GM18519 (cell line): ENCODE measurements at regions not wholly inside any gene's neighbourhood (a gene's known extent, or its start where the extent isn't known, plus 50 kb on each side); places are given as distances from the start of the nearest gene placed in this dataset.

Experiments used
- ATAC-seq: cut with Tn5 transposase; IDR thresholded peaks from one replicate; pipeline ENCODE4 v1.9.1; 2021; ENCODE audit warnings: mild to moderate bottlenecking, moderate library complexity; ENCODE audit not compliant: unreplicated experiment, low FRiP score

DNA sequence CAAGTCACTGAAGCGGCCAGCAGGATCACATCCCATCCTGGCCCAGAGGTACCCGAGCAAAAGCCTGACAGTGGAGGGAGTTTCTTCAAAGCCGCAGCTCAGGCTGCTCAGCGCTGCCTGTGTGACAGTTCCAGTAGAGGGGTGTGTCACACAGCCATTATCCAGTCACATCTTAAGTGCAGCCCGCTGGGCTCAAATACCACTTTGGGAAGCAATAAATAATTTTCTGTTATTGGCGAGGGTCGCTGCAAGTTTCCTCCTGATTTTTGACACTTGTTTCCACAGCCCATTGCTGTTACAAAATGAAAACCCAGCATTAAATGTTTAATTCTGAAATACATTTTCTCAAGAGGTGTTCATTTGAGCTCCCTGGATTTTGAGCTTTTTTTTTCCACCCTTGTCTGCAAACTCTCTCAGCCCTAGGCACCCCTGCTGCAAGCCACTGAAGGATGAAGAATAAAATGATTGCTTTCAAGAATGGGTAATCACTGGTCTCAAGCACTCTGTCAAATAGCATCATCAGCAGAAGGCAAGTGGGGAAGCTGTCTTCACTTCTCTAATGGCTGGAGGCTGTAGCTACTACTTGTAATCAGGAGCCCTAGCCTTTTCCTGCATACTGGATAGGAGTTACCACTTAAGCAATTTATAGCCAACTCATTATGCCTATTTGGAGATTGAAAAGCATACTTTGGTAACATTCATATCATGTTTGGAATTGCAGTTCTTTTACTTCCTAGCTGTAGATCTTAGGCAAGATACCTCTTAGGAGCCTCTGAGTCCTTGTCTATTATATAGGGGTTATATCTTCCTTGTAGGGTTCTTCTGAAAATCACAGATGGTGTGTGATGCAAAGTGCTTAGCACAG is 373.7 kb downstream of the METTL15 start:
- no peak for ATAC-seq

DNA sequence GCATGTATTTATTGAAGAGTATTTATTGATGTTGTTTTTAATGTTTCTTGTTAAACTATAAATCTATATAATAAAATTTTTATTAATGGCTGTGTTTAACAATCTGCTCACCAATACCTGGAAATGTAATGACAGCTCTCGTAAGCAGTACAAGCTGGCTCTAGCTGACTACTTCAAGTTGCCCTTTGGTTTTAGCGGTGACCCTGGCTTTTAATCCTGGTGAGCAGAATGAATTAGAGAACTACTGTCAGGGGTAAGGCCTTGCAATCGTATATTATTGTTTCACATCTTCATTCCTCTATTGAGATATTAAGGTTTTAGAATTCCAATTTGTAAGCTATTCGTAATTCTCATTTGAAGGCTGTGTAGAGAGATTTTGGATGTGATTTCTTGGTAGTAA is 372.2 kb downstream of the METTL15 start:
- no peak for ATAC-seq

DNA sequence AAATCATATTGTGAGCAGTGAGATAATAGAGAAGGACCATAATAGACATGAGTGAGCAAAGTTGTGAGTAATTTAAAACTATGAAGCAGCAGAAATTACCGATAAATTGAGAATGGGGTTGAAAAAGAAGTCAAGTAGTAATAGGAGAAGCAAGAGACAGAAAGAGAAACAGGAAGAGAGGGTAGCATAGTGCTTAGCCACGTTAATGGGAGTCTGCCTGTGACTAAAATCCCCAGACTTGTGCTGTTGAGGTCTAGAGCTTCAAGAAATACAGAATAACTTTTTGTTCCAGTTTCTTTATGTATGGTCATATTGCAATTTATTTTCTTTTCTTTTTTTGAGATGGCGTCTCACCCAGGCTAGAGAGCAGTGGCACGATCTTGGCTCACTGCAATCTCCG is 368.7 kb downstream of the METTL15 start:
- no peak for ATAC-seq

DNA sequence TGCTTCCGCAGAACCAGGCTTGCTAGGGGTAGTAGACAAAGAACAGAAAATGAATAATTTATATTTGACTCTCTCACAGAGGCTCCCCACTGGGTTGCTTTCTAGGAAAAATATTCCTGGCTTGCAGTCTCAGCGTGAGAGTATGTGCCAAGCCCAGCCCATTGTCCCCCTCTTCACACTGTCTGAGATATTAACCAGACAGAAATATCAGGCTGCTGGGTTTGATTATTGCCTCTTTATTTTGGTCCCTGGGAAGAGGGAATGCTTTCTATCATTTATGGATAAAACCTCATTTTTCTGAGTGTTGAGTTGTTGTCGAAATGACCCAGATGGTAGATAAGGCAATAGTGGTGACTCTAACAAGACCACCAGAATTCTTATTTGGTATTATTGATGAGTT is 367.9 kb downstream of the METTL15 start:
- no peak for ATAC-seq

DNA sequence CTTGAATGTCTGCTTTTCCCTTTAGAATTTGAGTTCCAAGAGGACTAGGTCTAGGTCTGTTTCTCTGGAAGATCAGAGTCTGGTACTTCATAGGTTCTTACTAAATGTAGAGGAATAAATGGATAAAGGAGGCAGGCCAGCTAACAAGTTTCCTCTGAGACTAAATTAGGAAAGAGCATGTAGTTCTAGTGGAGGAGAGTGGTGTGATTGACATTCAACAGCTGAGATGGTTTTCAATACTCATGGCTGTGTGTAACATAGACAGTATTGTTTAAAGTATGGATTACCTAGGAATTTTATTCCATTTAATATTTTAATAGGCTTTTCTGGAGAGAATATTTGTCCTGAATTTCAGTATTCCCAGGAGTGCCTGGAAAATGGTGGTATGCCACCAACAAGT is 364.7 kb downstream of the METTL15 start:
- ATAC-seq, result no peak

DNA sequence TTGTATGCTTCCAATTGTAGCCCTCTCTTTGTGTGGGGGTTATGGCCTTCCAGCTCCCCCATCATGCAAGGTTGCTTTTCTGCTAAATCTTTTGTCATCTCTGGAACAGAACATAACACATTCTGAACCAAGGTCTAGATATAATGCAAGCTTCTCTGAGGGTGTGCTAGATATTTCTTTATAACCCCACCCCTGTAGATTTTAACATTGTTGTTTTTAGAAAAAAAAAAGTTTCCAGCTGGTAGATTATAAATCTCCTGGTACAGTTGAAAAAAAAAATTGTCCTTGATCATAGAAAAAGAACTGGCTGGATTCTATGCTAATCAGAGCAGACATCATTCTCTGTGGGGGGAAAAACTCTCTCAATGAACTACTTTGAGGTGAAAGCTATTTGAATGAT is 363.3 kb downstream of the METTL15 start:
- no peak for ATAC-seq

DNA sequence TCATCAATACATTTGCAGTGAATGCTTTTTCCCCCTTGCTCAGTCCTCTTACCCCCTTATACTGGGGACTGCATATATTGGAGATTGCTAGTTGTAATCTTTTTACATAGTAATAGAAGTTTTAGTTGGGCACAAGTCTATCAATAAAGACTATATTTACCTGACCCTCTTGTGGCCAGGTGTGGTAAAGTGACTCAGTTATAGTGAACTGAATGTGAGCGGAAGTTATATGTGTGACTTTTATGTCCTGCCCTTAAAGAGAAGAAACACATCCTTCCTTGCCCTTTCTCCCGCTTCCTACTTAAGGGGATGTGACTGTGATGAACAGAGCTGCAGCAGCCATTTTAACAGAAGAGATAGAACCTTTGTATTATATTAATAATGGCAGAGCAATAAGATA is 362.0 kb downstream of the METTL15 start:
- ATAC-seq, result no peak

DNA sequence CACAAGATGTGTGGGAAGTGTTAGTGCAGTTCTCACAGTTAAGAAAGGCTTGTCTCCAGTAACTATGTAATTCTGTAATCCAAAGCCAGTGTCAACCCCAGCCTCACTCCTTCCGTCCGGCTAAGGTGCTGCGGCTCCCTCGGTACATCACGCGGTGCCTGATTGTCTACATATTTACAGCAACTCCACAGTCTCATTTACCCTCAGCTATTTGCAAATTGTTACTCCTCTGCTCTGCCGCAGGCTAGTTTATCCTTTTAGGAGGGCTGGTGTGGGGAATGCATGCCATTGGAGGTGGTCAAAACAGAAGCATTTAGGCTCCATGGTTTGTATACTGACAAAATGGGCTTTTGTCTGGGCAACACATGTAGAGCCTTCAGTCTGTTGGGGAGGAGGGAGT is 358.3 kb downstream of the METTL15 start:
- no peak for ATAC-seq

DNA sequence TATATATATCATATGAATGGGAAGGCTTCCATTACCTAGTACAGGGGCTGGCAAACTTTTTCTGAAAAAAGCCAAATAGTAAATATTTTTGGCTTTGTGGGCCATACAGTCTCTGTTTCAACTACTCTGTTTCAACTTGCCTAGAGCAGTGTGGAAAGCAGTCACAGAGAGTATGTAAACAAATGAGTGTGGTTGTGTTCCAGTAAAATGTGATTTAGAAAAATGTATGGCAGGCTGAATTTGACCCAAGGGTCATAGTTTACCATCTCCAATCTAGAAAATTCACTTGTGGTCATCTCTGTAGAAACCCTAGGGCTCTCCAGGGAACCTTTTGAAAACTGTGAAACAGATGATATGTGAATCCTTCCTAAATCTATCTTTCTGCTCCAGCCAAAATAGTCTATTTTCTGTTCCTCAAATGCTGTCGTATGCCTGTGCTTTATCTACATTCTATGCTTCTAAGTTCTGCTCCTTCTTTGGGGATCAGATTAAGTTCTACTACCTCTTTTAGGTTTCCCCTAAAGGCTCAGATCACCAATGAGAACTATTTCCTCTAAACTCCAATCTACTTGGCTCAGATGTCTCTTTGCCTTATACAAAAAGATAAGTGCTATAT is 356.2 kb downstream of the METTL15 start:
- no peak for ATAC-seq

DNA sequence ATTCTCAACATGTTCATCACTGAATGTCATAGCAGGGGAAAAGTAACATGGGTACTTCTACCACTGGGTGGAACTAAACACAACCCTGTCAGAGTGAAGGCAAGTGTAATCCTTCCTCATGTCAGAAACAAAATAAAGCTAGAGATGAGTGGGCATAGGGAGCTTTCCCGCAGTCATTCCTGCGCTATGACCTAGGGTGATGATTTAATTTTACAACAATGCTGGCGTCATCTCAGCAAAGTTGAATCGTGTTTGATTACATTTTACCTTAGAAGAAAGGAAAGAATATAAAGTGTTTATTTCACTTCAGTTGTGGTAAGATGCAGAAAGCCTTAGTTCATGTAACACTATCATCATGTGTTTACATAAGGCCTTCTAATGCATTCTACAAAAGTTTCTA is 355.6 kb downstream of the METTL15 start:
- ATAC-seq, result no peak

DNA sequence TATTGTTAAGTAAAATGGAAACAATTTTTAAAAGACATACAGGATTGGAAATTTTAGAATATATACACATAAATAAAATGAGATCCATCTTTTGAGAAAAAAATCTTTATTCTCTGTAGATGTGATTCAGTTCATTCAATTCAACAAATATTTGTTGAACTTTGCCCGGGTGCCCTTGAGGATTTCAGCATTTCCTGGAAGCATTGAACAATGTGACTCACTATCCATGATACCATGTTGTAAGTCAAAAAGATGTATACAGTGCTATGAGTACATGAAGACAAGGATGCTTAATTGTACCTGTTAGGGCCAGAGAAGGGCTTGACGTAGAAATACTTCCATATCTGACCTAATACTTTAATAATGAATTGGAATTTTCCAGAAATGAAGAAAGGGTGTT is 353.7 kb downstream of the METTL15 start:
- no peak for ATAC-seq

DNA sequence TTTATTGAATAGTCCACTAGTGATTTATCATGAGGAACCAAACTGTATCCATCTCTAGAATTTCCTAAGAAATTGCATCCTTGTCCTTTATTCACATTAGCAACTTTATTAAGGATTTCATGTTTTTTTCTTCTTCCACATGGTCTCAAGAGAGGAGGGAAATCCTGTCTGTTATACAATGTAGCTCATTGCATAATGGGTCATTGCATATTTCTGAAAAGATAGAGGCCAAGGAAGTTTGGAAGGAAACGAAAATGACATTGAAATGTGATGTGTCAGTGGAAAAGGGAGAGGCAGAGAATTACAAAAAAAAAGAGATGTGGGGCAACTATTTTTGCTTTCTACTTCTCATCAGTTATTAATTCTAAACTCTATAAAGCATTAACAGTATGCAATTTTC is 353.1 kb downstream of the METTL15 start:
- ATAC-seq, result no peak

DNA sequence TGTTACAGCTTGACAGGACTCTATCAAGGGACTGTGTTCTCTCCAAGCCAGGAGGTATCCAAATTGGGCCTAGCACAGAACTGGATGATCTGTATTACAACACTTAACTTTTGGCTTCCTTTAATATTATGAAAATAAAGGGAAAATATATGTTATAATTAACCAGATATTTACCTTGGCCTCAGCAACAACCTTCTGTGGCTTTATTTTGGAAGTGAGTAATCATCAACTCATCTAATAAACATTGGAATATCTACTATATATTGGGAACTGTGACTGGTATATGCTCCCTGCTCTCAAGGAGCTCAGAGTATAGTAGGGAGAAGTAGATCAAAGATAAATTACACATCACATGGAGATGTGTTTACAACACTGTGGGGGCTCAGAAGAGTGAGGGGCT is 352.2 kb downstream of the METTL15 start:
- ATAC-seq, result no peak

DNA sequence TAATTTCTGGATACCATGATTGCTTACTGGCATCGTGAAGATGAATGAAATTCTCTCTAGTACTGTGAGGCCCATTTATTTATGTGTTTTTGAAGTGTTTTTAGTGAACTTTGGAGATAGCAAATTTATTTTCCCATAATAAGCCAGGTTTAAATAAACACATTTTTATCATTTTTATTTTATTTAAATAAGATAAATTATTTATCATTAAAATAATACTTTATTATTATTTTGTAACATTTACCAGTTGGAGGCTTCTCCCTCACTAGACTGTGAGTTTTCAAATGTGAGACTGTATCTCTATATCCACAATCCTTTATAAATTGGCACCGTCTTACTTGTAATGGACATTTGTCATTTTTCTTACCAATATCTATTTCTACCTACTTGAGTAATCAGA is 351.7 kb downstream of the METTL15 start:
- no peak for ATAC-seq

DNA sequence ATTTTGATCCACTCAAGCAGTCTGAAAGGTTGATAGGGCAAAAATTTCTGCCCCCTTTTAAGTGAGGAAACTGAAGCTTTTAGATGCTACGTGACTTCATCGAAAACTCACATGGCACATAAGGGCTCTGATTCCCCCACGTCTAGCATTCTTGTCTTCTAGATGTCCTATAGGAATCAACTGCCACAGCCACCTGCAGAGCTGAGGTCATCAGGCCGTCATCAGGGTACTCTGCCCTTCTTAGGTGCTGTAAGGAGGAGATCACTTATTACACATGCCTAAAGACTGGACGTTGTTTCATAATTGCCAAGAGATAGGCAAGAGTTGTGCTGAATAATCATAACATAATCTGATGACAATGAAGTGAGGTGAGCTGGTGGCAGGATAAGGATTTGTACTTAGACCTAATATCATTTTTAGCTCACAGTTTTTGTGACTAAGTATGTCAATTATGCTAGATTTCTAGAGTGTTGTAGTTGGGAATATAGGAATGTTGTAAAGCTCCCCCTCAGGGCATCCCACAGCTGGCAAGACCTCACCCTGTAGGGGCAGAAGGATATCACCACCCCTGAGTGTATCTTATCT is 349.4 kb downstream of the METTL15 start:
- no peak for ATAC-seq

DNA sequence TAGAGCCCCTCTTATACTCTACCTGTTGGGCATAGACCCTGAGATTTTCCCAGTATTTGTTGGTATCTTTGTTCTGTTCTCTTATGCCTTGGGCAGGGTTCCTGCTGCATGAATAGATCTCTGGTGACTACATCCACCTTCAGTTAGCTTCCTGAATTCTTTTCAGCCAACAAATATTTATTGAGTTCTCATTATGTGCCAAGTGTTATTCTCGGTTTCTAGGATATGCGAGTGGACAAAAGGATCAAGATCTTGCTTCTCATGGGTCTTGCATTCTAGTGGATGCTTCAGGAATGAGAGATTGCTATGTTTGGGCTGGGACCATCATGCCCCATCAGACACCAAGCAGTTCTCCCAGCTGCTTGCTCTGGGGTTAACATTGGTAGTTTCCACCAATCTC is 340.0 kb downstream of the METTL15 start:
- ATAC-seq, result no peak

DNA sequence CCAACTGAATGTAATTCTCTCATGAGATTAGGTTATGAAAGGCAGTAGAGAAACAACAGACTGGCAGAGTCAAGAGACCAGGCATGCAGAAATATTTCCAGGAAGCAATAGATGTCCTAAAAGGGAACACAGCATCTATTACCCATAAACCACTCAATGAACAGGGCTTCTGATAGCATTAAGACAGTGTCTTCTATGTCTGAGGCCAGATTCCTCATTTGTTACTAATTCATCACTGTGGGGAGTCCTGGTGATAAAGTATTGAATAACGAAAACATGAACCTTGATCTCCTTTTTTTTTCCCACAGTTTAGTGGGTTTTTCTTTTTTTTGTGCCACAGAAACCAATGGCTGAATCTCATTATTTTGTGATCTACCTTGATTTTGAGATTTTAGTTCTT is 339.0 kb downstream of the METTL15 start:
- no peak for ATAC-seq

DNA sequence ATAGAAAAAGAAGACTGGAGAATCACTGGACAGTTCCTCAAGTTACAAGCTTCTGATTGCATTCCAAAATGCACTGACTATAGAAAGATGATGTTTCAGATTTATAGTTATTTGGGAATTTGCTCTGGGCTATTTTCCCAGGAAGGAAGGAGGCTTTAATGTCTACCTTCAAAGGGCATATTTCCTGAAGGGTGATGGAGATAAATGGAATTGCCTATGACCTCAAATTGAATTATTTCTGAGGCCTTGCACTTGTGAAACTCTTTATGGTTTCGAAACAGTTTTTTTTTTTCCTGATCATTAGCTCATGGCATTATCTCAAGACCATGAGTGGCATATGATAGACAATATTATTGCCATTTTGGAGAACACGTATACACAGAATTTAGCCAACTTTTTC is 333.9 kb downstream of the METTL15 start:
- ATAC-seq, result no peak

DNA sequence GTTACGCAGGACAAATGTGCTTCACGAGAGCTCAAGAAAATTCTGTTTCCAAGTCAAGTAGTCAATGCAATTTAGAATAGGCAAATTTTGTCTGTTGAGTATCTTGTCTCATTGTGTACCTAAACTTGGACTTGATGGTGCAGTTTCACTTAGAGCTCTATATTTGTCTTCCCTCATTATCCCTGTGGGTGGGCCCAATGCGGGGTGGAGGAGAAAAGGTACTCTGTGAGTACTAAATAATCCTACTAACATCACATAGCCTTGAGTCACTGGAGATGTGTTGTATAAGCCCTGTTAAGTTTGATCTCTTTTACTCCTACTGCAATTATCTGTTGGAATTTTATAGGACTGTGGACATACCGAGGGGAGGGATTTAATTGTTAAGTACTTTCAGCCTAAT is 331.2 kb downstream of the METTL15 start:
- ATAC-seq, result no peak

DNA sequence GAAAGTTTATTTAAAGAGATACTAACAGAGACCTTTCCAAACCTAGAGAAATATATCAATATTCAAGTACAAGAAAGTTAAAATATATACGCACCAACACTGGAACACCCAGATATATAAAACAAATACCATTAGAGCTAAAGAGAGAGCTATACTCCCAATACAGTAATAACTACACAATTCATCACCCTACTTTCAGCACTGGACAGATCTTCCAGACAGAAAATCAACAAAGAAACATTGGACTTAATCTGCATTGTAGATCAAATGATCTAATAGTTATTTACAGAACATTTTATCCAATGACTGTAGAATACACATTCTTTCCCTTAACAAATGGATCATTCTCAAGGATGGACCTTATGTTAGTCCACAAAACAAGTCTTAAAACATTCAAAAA is 311.9 kb downstream of the METTL15 start:
- no peak for ATAC-seq

DNA sequence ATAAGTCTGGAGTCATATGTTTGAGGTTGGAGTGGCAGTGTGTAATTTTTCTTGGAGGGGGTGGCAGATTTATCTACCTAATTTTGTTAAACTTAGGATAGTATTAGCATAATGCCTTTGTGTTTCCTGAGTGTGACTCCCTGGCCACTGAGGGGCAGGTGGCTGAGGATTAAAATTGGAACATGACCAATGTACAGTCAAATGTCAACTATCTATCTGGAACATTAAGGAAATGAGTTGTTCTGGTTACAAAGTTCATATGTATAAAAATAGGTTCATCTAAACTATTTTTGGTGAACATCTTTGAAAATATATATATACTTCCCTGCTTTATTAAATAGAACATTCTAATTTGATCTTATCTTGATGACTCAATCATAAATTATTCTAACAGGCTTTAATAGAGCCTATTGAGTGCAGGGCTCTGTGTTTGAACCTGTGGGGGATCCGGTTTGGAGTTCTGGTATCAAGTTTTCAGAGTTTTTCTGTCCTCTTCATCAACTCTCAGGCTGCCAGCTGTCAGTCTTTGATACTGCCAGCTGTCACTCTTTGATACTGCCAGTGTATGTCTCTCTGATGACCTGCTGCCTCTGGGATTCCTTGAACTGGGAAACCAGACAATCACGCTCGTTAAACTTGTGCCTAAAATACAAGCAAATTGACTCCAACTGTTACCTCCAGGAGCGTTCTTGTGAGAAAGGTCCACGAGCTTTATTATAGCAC is 309.6 kb downstream of the METTL15 start:
- no peak for ATAC-seq
